ENCODE measurements at regions not wholly inside any gene's neighbourhood (a gene's known extent, or its start where the extent isn't known, plus 50 kb on each side); places are given as distances from the start of the nearest gene placed in this dataset.

DNA sequence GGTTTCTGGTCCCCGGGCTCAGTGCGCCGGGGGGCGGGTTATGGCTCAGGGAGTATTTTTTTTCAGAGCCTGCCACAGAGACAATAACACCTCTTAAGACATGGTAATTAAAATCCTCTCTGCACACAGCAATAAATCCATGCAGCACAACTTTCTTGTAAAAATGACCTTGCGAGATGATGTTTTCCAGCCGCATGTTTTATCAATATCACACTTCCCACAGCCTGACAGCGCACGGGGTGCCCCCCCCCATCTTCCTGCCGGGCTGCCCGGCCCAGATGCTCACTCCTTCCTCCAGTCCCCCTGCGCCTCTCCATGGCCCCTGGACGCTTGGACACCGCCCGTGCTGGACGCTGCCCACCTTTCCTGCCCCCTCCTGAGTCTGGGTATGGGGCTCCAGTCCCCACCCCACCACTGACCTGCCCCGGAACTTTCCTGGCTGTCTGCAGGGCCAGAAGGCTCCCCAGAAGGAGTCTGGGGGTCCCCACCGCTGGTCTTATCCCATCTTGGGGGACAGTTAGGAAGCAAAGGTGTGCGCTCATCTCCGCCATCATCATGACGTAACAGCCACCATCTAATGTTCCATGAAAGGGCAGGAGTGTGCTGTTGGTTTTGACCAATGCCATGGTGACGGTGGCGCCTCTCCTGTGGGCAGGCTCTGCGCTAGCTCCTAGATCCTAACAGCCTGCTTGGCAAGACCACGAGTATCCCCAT is 182.9 kb downstream of the KIF26A start:
- H3K36me3 ChIP-seq (ENCODE audit: control insufficient read depth, insufficient read depth, low read length): no peaks in the 10 kb centered on the region
- BruUV-seq (replicated peaks): no TSS peak
- no peak overlapping the region for H3K4me2 ChIP-seq (ENCODE audit: insufficient read depth, low read length)
- in situ Hi-C loops (cut with MboI): no loop called here
- TF ChIP-seq LCOR (CRISPR knock-in tag; IDR thresholded peaks at IDR 0.05) (no peak), FOXJ3 (CRISPR knock-in tag; IDR thresholded peaks at IDR 0.05) (no peak), ZSCAN29 (IDR thresholded peaks at IDR 0.05) (no peak), SNIP1 (IDR thresholded peaks at IDR 0.05; ENCODE audit: low read depth) (no peak), FOS (IDR thresholded peaks at IDR 0.05; ENCODE audit: extremely low read depth, insufficient read length) (no peak), ZNF165 (CRISPR knock-in tag; IDR thresholded peaks at IDR 0.05; ENCODE audit: borderline replicate concordance) (no peak), TSC22D4 (tag; IDR thresholded peaks at IDR 0.05) (no peak), ZFPM2 (CRISPR knock-in tag; IDR thresholded peaks at IDR 0.05) (no peak), ESRRB (CRISPR knock-in tag; IDR thresholded peaks at IDR 0.05; ENCODE audit: borderline replicate concordance) (no peak), ZNF232 (CRISPR knock-in tag; IDR thresholded peaks at IDR 0.05) (no peak), ADNP (tag; IDR thresholded peaks at IDR 0.05) (no peak)
- TF ChIP-seq, protein P1, sequence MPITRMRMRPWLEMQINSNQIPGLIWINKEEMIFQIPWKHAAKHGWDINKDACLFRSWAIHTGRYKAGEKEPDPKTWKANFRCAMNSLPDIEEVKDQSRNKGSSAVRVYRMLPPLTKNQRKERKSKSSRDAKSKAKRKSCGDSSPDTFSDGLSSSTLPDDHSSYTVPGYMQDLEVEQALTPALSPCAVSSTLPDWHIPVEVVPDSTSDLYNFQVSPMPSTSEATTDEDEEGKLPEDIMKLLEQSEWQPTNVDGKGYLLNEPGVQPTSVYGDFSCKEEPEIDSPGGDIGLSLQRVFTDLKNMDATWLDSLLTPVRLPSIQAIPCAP (CRISPR knock-in tag; IDR thresholded peaks at IDR 0.05; ENCODE audit: borderline replicate concordance): no peak
- TF ChIP-seq, protein P2, sequence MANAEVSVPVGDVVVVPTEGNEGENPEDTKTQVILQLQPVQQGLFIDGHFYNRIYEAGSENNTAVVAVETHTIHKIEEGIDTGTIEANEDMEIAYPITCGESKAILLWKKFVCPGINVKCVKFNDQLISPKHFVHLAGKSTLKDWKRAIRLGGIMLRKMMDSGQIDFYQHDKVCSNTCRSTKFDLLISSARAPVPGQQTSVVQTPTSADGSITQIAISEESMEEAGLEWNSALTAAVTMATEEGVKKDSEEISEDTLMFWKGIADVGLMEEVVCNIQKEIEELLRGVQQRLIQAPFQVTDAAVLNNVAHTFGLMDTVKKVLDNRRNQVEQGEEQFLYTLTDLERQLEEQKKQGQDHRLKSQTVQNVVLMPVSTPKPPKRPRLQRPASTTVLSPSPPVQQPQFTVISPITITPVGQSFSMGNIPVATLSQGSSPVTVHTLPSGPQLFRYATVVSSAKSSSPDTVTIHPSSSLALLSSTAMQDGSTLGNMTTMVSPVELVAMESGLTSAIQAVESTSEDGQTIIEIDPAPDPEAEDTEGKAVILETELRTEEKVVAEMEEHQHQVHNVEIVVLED (CRISPR knock-in tag; IDR thresholded peaks at IDR 0.05): no peak
- no peak overlapping the region for H3K27ac ChIP-seq (ENCODE audit: extremely low read depth, low read depth, low read length)
- H2AFZ ChIP-seq (ENCODE audit: low read depth, low read length): no peak overlapping the region
- POLR2A ChIA-PET: interaction anchor here (1.2 kb wide), 1 partner anchor 12 kb away, joined by 5 read pairs; no protein-coding TSS in a partner anchor
- no peaks in the 10 kb centered on the region for H4K20me1 ChIP-seq (replicated peaks; ENCODE audit: control insufficient read depth, insufficient read depth, low read length)
- H3K9me1 ChIP-seq (ENCODE audit: control insufficient read depth, insufficient read depth, low read length): no peaks in the 10 kb centered on the region
- no peak for FAIRE-seq
- no peaks in the 10 kb centered on the region for H3K4me1 ChIP-seq (replicated peaks in 1 of 2; ENCODE audit: control insufficient read depth in 2 of 2, insufficient read depth in 2 of 2, low read length in 2 of 2)
- no peak overlapping the region for H3K9ac ChIP-seq (ENCODE audit: insufficient read depth in 1 of 2, low read depth in 2 of 2, low read length in 2 of 2)
- H3K79me2 ChIP-seq (ENCODE audit: control insufficient read depth, insufficient read depth, low read length): no peaks in the 10 kb centered on the region
- under 1% methylated on average over 14 of the region's 24 CpGs for WGBS (ENCODE audit: insufficient coverage, low coverage, missing lambda C conversion rate)
- no peak for ATAC-seq
- no peak for DNase-seq (ENCODE audit: extremely low read depth in 1 of 4, low spot score in 3 of 4)
- no peaks in the 10 kb centered on the region for H3K9me3 ChIP-seq (replicated peaks; ENCODE audit: control insufficient read depth, insufficient read depth, low read depth, low read length)
- intact Hi-C loops (cut with micrococcal nuclease): no loop called here
- H3K4me3 ChIP-seq: no peak overlapping the region
- CTCF ChIA-PET (ENCODE audit: low intra/inter-chr PET ratio): no interaction called here
- H3K27me3 ChIP-seq (ENCODE audit: control insufficient read depth in 2 of 2, insufficient read depth in 2 of 2, low read length in 2 of 2): peaks cover 0 to 8% of the 10 kb centered on the region in 2 experiments; a peak in 1 of 5 replicates

Data from K562 (cell line).